ENCODE measurements at regions not wholly inside any gene's neighbourhood (a gene's known extent, or its start where the extent isn't known, plus 50 kb on each side); places are given as distances from the start of the nearest gene placed in this dataset.

GRCh38 chrX:112218388-112218787, 135.8 kb upstream of the TRPC5 start:
- TF ChIP-seq GLIS3 (CRISPR knock-in tag; IDR thresholded peaks at IDR 0.05) (no peak), BACH2 (CRISPR knock-in tag; IDR thresholded peaks at IDR 0.05; ENCODE audit: borderline replicate concordance) (no peak), ZFP3 (CRISPR knock-in tag; IDR thresholded peaks at IDR 0.05) (no peak), ZNF70 (CRISPR knock-in tag; IDR thresholded peaks at IDR 0.05) (no peak), TCF4 (CRISPR knock-in tag; IDR thresholded peaks at IDR 0.05; ENCODE audit: borderline replicate concordance) (no peak), SNAI2 (CRISPR knock-in tag; IDR thresholded peaks at IDR 0.05) (no peak)
- TF ChIP-seq, protein P1, sequence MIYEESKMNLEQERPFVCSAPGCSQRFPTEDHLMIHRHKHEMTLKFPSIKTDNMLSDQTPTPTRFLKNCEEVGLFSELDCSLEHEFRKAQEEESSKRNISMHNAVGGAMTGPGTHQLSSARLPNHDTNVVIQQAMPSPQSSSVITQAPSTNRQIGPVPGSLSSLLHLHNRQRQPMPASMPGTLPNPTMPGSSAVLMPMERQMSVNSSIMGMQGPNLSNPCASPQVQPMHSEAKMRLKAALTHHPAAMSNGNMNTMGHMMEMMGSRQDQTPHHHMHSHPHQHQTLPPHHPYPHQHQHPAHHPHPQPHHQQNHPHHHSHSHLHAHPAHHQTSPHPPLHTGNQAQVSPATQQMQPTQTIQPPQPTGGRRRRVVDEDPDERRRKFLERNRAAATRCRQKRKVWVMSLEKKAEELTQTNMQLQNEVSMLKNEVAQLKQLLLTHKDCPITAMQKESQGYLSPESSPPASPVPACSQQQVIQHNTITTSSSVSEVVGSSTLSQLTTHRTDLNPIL (CRISPR knock-in tag; IDR thresholded peaks at IDR 0.05; ENCODE audit: low read depth), result no peak
- TF ChIP-seq, protein P2, sequence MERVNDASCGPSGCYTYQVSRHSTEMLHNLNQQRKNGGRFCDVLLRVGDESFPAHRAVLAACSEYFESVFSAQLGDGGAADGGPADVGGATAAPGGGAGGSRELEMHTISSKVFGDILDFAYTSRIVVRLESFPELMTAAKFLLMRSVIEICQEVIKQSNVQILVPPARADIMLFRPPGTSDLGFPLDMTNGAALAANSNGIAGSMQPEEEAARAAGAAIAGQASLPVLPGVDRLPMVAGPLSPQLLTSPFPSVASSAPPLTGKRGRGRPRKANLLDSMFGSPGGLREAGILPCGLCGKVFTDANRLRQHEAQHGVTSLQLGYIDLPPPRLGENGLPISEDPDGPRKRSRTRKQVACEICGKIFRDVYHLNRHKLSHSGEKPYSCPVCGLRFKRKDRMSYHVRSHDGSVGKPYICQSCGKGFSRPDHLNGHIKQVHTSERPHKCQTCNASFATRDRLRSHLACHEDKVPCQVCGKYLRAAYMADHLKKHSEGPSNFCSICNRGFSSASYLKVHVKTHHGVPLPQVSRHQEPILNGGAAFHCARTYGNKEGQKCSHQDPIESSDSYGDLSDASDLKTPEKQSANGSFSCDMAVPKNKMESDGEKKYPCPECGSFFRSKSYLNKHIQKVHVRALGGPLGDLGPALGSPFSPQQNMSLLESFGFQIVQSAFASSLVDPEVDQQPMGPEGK (CRISPR knock-in tag; IDR thresholded peaks at IDR 0.05; ENCODE audit: borderline replicate concordance), result no peak

All from SK-N-SH treated with all-trans-retinoic acid at 6 μM for 48 hours (cell line).